ENCODE measurements at regions not wholly inside any gene's neighbourhood (a gene's known extent, or its start where the extent isn't known, plus 50 kb on each side); places are given as distances from the start of the nearest gene placed in this dataset.
A peak's percentile ranks its signal among the peaks of the same experiment; 100 is the strongest.

DNA sequence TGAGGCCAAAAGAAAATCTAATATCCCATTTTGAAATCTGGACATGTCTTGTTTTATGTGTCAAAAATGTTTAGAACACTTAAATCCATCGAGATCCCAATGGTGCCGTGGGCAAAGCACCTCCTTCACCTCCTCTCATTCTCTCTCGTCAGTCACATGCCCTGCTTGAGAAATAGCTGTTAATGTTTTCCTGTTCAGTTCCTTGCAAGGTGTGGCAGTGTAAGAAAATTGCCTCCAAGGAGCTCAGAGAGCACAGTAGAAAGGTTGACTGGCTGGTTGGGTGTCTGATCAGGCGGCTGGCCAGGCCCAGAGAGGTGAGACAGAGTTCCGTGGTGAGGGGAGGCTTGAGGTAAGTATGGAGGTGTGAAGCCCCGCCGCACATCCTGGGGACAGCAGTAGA is 210.2 kb downstream of the TSN start:
- DNase-seq (ENCODE audit: low read depth in 3 of 3): no peak

- DNase-seq (ENCODE audit: low read depth in 3 of 3): no peak
Measured at GRCh38 chr2:121966663-121967062, 211.2 kb downstream of the TSN start.

DNA sequence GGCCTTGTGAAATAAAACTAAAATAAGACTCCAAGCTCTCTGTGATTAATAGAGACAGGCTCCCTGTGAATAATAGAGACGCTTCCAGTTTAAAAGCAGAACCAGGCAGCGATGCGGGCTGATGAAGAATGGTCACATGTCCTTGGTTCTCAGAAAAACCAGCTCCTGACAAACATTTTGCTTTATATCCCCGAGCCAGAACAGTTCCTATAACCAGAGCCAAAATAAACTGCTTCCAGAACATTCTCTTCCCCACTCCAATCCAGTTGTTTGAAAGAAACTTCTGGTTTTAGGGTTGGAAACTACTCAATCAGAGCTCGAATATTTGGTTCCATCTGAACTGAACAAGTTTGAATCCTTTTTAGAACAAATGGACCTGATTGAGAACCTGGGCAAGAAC is 213.7 kb downstream of the TSN start:
- DNase-seq (ENCODE audit: low read depth in 3 of 3): no peak

GRCh38 chr2:121969766-121970639 is 214.6 kb downstream of the TSN start:
- DNase-seq (ENCODE audit: low read depth in 3 of 3): no peak

DNA sequence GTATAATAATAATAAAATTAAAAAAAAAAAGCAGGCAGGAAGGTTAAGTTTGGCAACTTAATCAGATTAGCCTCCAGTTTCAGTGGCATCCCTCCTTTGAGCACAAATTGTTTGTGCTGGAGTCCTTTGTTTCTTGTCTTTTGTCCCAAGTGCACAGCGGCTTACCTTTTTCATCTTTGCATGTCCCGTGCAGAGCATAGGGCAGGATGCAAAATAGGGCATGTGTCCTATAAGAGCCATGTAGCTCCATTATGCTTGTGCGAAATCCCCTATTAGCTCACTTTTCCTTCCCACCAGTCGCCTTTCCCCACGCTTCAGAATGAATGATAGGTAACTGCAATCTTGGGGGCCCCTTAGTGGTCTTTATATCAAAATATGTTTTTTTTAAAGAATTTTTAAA is 216.8 kb downstream of the TSN start:
- no peak for DNase-seq (ENCODE audit: low read depth in 3 of 3)

- peak; percentile 3 to 5 (median 5) for DNase-seq (ENCODE audit: low read depth in 3 of 3)
Measured at GRCh38 chr2:121974897-121975661, 219.6 kb downstream of the TSN start.

DNA sequence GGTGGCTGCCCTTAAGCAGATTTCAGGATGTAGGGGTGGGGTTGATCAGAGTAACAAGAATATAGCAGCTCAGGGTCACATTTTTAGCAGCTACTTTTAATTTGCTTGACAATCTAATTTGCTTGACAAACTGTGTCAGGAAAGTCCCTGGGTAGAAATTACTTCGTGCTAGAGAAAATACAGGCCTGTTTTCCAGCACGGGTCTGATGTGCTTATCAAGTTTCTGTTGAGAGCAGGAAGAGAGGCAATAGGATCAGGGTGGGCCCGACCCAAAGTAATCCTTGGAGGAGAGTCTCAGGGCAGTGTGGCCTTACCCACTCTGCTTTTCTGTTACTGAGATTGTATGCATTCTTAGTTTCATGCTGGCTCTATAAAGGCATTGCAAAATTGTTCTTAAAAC is 221.5 kb downstream of the TSN start:
- DNase-seq (ENCODE audit: low read depth in 3 of 3): no peak

DNA sequence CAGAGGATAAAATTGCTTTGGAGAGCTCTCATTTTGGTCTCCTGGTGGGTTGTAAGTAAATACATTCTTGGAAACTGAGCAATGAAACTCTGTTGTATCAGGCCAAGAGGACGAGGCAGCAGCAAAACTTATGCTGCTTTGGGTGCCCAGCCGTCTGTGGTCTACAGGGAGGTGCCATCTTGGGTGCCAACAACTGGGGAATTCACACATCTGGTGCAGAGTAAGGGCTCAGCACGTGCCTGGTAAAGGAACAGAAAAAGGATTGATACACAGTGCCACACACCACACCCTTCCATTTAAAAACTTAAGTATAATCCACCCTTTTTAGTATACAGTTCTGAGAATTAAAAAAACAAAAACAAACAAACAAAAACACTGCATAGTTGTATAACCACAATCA is 221.9 kb downstream of the TSN start:
- DNase-seq (ENCODE audit: low read depth in 3 of 3): no peak

GRCh38 chr2:121992700-121993099 is 237.2 kb downstream of the TSN start:
- no peak for DNase-seq (ENCODE audit: low read depth in 3 of 3)

DNA sequence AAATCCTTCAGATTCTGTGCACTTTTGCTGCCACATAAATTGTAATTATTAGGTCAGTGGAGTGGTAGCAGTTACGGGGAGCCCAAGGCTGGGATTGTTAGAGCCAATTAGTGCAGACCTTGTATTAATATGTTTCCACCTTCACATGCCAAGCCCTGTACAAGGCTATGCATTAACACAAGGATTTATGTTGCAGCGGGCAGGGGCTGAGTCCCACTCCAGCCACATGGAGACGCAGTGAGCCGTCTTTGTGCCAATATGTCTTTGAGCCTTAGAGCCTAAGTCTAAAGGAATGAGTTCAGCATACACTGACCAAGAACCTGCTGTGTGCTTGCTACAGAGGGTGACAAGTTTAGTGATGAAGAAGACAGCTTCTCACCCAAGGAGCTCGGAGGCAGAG is 238.2 kb downstream of the TSN start:
- DNase-seq (ENCODE audit: low read depth in 3 of 3): no peak

DNA sequence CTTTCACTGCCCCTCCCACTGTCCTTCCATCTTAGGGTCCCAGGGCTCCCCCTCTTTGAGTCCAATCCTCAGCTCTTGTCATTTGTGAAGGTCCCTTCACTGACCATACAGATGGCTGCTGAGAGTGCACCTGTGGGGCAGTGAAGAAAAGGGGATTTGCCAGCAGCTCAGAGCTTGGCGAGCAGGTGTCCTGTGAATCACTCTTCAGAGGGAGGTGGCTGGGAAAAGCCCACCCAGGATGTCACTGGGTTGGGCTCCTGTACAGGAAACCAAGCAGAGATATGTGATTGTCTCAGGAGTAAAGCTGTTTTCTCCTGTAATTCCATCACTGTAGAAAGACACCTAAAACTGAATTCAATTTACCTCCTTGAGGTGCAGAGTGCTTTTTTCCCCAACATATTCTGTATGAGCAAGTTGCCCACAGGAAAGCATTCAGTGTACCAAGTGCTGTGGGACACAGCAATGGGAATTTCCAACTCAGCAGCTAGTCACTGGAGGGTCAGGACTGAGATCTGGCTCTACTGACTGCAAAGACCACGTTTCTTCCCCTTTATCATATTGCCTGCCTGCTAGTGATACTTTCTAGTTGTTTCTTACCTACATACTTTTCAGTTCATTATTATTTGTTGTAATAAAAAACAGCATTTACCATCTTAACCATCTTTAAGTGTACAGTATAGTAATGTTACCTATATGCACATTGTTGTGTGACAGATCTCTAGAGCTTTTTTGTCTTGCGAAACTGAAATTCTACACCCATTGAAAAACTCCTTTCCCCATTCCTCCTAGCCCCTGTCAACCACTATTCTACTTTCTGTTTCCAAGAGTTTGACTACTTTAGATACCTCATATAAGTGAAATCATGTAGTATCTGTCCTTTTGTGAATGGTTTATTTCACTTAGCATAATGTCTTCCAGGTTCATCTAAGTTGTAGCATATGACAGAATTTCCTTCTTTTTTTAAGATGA is 239.1 kb downstream of the TSN start:
- no peak for DNase-seq (ENCODE audit: low read depth in 3 of 3)

DNA sequence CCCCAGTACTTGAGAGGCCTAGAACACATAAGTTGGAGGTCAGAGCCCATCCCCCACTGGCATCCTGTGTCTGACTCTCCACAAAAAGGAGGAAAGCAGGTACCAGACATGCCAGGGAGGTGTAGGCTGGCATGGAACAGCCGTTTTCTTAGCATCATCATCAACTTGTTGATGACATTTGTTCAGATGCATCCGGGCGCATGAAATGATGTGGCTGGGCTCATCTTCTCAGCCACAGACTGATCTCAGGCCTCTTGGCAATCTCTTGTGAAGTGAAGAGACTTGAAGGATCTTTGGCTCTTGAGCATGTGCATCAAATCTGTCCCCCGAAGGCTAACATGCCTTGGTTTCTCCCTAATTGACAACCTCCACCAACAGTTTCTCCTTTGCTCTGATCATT is 243.3 kb downstream of the TSN start:
- no peak for DNase-seq (ENCODE audit: low read depth in 3 of 3)

- DNase-seq (ENCODE audit: low read depth in 3 of 3): no peak
Measured at GRCh38 chr2:121999264-121999663, 243.8 kb downstream of the TSN start.

DNA sequence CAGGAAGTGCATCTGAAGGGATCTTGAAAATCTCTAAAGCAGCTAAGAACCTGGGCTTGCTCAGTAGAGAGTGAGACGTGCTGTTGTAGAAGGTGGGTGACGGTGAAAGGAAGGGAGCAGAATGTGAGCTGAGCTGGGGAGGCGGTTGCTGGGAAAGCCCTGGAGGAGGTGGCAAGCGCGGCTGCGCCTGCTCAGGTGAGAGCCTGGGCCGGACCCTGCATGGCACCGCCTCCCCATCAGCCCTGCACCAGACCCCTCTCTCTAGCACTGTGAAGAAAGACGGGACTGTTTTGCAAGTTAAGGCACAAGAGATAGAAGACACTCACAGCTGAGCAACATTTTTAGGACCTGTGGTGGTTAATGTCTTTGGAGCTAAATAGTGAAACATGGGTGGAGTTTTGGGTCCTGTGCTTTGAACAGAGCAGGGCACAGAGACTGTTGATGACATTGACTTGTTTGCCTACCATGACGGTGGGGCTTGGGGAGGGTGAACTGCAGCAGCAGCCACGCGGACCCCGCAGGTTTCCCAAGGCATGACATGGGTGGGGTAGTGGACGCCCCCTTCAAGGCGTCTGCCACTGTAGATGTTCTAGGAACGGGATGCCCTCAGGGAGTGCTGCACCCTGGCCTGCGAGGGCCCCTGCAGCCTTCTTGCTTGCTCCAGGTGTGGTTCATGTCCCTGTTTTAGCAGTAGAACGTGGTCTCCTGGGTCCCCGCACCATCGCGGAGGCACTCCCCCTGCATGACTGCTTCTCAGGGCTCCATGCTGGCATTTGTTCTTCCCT is 245.3 kb downstream of the TSN start:
- no peak for DNase-seq (ENCODE audit: low read depth in 3 of 3)

DNA sequence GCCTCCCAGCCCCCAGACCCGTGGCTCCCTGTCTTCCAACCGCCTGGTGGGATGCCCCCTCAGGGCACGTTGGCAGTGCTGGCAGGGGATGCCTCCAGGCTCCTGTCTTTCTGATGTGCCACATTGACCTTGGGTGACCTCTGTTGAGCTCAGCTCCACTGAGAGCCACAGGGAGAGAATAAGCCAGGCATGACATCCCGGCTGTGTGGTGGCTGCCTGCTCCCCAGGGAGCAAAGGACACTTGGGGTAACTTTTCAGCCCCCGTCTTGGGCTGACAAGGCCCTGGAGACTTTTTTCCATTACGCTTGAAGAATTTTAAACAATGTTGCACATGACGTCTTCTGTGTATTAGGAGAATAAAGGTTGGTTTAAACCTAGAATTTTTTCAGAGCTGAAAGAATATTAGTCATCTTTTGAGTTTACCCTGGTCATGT is 246.0 kb downstream of the TSN start:
- DNase-seq (ENCODE audit: low read depth in 3 of 3): no peak

GRCh38 chr2:122003196-122003940 is 247.9 kb downstream of the TSN start:
- DNase-seq (ENCODE audit: low read depth in 3 of 3): no peak

DNA sequence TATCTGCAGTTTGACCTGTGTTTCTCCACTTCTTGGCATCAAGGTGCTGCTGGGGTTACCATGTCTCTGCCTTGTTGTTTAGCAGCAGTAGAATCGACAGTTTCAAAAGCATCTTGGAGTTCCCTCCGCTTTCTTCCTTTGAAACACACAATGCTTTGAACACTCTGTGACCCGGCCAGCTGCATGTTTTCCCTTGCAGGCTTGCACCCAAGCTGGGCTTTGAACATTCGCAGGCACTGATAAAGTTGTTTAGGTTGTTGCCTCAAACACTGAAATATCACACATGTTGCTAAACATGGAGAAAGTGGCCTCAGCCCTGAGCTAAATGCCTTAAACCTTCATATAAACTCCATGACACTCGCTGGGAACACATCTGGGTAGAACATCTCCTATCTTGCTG is 251.7 kb downstream of the TSN start:
- DNase-seq (ENCODE audit: low read depth in 3 of 3): no peak

DNA sequence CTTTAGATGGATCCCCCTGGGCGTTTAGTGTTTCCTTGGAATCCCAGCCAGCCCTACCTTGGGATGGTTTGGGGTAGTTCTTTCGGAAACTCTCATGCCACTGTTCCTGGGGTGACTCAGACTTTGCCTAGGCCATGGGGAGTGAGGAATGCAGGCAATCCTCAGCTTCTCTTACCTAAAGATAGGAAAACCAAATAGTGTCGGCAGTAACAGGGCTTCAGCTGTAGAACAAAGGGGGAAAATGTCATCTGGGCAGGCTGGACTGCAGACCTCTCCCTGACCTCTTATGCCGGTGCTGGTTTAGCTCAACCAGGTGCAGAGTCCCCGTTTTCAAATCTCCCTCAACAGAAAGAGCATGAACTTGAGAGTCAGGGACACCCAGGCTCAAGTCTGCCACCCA is 252.1 kb downstream of the TSN start:
- no peak for DNase-seq (ENCODE audit: low read depth in 3 of 3)

GRCh38 chr2:122009561-122009960 is 254.1 kb downstream of the TSN start:
- no peak for DNase-seq (ENCODE audit: low read depth in 3 of 3)

DNA sequence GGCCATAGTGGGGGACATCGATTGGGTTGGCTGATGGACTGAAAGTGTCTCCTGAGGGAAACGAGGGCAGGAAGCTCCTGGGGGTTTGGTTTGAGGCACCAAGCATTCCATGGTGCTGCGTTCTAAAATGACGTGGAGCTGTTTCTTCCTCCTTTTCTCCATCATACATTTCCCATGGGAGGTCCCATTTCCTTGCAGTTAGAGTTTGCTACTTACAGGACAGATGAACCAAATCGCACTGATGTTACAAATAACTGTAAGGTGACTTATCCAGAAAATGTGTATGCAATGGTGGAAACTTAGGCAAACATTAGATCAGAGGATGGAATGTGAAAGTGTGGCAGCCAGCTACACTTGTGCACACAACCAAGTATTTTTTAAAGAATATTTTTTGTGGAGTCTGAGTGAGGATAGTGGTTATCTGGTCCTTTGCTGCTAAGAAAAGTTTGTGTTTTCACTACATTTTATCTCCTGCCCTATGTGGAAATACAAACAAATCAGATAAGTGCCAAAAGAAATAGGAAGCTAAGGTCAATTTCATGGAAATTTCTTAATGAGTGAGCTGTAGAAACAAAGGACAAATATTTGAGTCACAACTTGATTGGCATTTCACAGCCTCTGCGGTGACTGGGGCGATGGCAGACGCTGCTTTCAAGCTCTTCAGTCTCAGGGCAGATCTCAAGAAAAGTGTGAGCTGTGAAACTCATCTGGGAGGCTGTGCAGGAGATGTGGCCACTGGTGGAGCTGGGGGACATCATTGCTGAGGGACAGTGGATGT is 256.2 kb downstream of the TSN start:
- DNase-seq (ENCODE audit: low read depth in 3 of 3): no peak

Data from stimulated activated CD4-positive, alpha-beta T cell treated with anti-CD3 and anti-CD28 coated beads, TNF-alpha, amount 100 ng/mL, for 4 hours (primary cell).